Right lobe of liver (tissue), 4 donors: ENCODE measurements at regions not wholly inside any gene's neighbourhood (a gene's known extent, or its start where the extent isn't known, plus 50 kb on each side); places are given as distances from the start of the nearest gene placed in this dataset.

Experiments
- CTCF ChIP-seq, 4 donors: fragments of 200-600 bp in 3 of 4; fragments of 450-650 bp in 1 of 4; IDR thresholded peaks; one replicate each; pipeline versions ENCODE4 v1.5.1 to v1.8.0; 2016 to 2022; ENCODE audit warnings: antibody characterized with exemption in 4 of 4, mild to moderate bottlenecking in 2 of 4
- POLR2A ChIP-seq: fragments of 450-650 bp; IDR thresholded peaks from one replicate; pipeline ENCODE4 v1.6.1; 2017; ENCODE audit warnings: antibody characterized with exemption, mild to moderate bottlenecking
- donor health status: DM: no; HTN: no; CAD: no.
- donor health status: DM: no; HTN: no; CAD: no.
- donor health status: DM: no; HTN: yes; CAD: no.

GRCh38 chr14:76589246-76589645, 172.0 kb upstream of the VASH1 start:
- no peak for TF ChIP-seq CTCF (IDR thresholded peaks at IDR 0.05)
- no peak for TF ChIP-seq POLR2A
